ENCODE measurements at regions not wholly inside any gene's neighbourhood (a gene's known extent, or its start where the extent isn't known, plus 50 kb on each side); places are given as distances from the start of the nearest gene placed in this dataset.

DNA sequence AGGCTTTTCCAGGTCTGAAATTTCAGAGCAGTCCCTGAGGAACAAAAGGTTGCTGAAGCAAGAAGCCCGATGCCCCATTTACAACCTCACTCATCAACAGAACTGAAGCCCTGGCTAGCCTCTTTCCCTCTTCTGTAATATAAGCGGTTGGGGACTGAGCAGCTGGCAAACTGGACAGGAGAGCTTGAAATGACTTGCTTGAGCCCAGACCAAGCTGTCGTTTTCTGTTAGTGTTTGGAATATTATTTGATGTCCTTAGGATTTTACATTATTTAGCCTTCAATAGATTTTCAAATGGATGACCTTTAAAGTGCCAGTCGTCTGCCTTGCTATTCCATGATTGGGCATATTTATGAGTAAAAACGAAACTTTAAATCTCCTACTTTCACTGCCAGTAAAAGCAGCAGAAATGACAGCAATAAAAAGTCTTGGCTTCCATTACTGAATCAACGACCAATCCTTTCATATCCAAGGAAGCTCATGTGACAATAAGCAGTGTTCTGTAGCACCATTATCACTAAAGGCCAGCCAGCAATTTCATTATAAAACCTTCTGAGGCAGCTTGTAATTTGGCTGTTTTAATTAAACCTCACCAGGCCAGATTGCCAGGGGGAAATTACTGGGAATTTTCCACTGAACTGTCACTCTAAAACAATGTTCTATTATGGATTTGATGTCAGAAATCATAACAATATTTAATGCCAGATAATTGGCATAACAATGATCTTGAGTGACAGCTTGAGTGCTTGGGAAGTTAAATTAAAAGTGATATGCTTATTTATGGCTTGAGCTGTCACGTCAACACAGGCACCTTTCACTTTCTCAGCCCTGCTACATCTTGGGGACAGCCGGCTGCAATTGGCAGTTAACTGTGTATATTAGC is 85.9 kb downstream of the LSMEM1 start:
- no peak for FAIRE-seq
- TF ChIP-seq, protein P1, sequence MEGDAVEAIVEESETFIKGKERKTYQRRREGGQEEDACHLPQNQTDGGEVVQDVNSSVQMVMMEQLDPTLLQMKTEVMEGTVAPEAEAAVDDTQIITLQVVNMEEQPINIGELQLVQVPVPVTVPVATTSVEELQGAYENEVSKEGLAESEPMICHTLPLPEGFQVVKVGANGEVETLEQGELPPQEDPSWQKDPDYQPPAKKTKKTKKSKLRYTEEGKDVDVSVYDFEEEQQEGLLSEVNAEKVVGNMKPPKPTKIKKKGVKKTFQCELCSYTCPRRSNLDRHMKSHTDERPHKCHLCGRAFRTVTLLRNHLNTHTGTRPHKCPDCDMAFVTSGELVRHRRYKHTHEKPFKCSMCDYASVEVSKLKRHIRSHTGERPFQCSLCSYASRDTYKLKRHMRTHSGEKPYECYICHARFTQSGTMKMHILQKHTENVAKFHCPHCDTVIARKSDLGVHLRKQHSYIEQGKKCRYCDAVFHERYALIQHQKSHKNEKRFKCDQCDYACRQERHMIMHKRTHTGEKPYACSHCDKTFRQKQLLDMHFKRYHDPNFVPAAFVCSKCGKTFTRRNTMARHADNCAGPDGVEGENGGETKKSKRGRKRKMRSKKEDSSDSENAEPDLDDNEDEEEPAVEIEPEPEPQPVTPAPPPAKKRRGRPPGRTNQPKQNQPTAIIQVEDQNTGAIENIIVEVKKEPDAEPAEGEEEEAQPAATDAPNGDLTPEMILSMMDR (IDR thresholded peaks at IDR 0.05; ENCODE audit: insufficient read depth, missing control alignments): no peak
- DNase-seq (ENCODE audit: insufficient read length, low spot score): no peak

DNA sequence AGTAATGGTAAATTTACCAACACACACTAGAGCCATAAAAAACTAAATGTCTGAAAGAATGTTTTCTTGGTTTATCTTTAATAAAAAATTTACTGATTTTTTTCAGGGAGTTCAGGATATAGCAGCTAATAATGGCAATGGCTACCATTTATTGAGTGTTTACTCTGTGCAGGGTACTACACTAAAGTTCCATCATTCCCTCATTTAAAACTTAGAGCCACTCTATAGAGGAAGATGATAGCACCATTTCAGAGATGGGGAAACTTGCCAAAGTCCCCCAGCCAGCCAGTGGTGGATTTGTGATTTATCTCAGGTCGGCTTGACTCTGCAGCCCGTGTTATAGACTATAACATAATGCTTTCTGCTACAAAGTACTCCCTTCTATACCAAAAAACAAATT is 86.6 kb downstream of the LSMEM1 start:
- no peak for FAIRE-seq
- TF ChIP-seq, protein P1 (IDR thresholded peaks at IDR 0.05; ENCODE audit: insufficient read depth, missing control alignments): no peak
- DNase-seq (ENCODE audit: insufficient read length, low spot score): no peak

DNA sequence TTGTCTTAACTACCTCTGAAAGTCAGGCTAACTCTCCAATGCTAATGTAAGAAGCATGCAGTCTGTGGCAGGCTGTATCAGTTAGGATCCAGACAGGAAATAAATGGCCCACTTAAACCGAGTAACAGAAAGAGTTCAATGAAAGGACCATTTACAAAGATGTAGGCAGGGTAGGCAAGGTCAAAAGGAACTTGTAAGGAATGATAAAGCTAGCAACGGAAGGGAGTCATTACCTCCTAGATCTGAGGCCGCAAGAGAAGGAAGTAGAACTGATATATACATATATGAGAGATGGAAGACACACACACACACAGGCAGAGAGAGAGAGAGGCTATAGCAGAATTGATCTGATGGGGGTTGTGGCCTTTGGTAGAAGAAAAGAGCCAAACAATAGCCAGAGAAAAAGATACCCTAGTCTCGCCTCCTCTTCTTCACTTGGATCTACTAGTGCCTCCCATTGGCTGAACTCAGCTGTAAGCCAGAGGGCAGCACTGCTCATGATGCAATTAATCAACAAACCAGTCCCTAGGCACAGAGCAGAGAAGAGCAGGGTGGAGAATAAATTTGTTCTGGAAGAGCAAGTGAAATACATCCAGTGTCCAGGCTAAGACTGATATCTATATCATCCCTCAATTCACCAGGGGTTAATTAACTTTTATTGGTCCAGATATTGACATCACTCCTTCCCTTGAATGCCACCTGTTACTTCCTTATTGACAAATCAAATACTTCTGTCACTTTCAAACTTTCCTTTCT is 91.2 kb downstream of the LSMEM1 start:
- FAIRE-seq: no peak
- DNase-seq (ENCODE audit: insufficient read length, low spot score): no peak
- TF ChIP-seq, protein P1 (IDR thresholded peaks at IDR 0.05; ENCODE audit: insufficient read depth, missing control alignments): peak; percentile 15

DNA sequence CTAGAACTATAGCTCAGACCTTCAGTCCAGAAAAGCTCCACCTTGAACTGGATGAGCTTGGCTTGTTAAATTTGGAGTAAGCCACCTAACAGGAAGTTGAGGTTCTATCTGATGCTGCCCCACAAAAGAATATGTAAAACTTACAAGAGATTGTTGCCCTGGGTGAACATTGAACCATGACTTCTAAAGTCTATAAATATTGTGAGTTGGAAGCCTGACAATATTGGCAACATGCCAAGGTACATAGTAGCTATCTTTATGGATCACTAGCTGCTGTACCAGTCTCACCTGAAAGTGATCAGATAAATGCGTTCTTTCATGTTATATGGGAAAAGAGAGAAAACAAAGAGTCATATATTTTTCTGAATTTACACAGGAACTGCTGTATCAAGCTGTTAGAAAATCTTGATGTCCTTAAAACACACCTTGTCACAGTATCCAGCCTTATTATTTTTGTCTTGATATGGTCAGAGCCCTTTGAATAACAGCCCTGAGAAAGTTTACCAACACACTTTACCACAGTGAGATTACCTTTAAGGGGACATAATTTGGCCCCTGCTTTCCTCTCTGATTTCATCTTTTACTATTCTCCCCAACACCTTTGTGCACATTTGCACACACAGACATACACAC is 92.0 kb downstream of the LSMEM1 start:
- no peak for FAIRE-seq
- TF ChIP-seq, protein P1 (IDR thresholded peaks at IDR 0.05; ENCODE audit: insufficient read depth, missing control alignments): no peak
- DNase-seq (ENCODE audit: insufficient read length, low spot score): no peak

DNA sequence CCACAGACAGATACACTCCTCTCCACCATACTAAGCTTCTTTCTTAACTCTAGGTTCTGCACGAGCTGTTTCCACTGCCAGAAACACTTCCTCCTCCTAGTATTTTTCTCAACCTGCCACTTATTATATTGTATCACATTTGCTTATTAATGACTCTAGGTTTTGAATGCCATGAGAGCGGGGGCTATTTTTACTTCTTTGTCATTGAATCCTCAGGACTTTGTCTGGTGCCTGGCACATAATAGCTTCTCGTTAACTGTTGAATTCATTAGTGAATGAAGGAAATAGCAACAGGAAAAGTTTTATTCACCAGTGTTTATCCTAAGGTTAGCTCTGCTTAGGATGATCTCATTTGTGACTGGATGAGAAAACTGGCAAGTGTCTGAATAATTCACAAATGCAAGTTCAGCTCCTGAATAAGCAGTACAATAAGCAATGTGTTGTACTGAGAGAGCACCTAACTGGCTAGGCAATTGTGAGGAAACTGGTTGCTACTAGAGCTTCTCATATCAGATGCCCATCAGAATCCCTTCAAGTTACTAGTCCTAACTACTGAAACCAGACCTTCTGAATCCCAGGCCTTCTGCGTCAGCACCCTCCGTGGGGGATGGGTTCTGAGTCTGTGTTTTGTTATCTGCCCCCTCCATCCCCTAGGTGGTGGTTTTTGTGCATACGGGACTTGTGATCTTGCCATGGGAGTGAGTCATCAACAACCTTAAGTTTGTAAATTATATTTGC is 92.7 kb downstream of the LSMEM1 start:
- DNase-seq (ENCODE audit: insufficient read length, low spot score) (no peak), FAIRE-seq (no peak)
- TF ChIP-seq, protein P1 (IDR thresholded peaks at IDR 0.05; ENCODE audit: insufficient read depth, missing control alignments): no peak

DNA sequence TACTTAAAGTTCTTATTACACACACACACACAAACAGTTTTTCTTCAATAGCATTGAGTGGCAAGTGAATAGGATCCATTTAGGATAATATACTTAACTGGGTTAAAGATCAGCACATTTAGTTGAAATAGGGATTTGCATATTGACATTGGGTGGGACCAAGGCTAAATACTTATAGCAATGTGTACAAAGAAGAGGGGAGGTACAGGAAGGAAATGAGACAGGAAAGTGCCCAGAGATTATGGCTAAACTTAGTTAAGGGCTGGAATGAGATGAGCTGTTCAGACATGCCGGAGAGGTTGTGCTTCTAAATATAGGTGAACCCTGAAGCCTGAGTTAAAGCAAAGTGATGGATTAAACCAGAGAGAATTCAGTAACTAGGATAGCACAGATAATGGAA is 95.1 kb downstream of the LSMEM1 start:
- DNase-seq (ENCODE audit: insufficient read length, low spot score): no peak
- no peak for FAIRE-seq
- TF ChIP-seq, protein P1 (IDR thresholded peaks at IDR 0.05; ENCODE audit: insufficient read depth, missing control alignments): no peak

Data from D721Med (cell line).